Activated naive CD4-positive, alpha-beta T cell treated with anti-CD3 and anti-CD28 coated beads, Interleukin-2, amount 50 U/mL, for 72 hours (primary cell): ENCODE measurements at regions not wholly inside any gene's neighbourhood (a gene's known extent, or its start where the extent isn't known, plus 50 kb on each side); places are given as distances from the start of the nearest gene placed in this dataset.
"Not testable (repeated sequence)": the region's sequence is repeated elsewhere in the genome, so short reads cannot be mapped to it uniquely, and the experiment has no call there.

Source experiments
- ATAC-seq, 2 donors: fragments of 150-1000 bp; cut with Tn5 transposase; 2 replicates each; pipeline ENCODE4 v1.10.0; 2021; ENCODE audit warnings: mild to moderate bottlenecking in 2 of 2, moderate library complexity in 2 of 2
- DNase-seq, 2 donors: peaks; one replicate each; pipeline ENCODE4 v3.0.0; 2021 to 2022; ENCODE audit warnings: low spot score in 2 of 2
- H3K27ac Mint-ChIP-seq, 2 donors: one replicate each; pipeline ENCODE4 v1.8.0; 2022; ENCODE audit warnings: mild to moderate bottlenecking in 2 of 2, mixed read lengths in 2 of 2
- H3K36me3 Mint-ChIP-seq, 2 donors: one replicate each; pipeline ENCODE4 v1.8.0; 2022; ENCODE audit warnings: mixed read lengths in 2 of 2
- H3K9me3 Mint-ChIP-seq, 2 donors: one replicate each; pipeline ENCODE4 v1.8.0; 2022; ENCODE audit warnings: mixed read lengths in 2 of 2

- Mint-ChIP-seq H3K27ac (no peak overlapping the region), H3K9me3 (peaks cover 4 to 5% of the 10 kb centered on the region in 2 donors), H3K36me3 (no peaks in the 10 kb centered on the region)
- DNase-seq (no peak), ATAC-seq (no peak)
Measured at GRCh38 chr12:17134315-17134714, 528.4 kb upstream of the LMO3 start.

GRCh38 chr12:17132336-17132735 is 526.4 kb upstream of the LMO3 start:
- ATAC-seq (no peak), DNase-seq (no peak)
- H3K9me3 Mint-ChIP-seq = peaks cover 5 to 10% of the 10 kb centered on the region in 2 donors
- no peak overlapping the region for H3K27ac Mint-ChIP-seq
- H3K36me3 Mint-ChIP-seq = no peaks in the 10 kb centered on the region

GRCh38 chr12:17116538-17116937 is 510.6 kb upstream of the LMO3 start:
- not testable (repeated sequence) for DNase-seq, H3K27ac Mint-ChIP-seq, ATAC-seq
- peaks cover 0 to 12% of the 10 kb centered on the region in 2 donors for H3K36me3 Mint-ChIP-seq
- peaks cover 15 to 20% of the 10 kb centered on the region in 2 donors for H3K9me3 Mint-ChIP-seq

- Mint-ChIP-seq H3K36me3 (no peaks in the 10 kb centered on the region), H3K9me3 (peaks cover 7 to 14% of the 10 kb centered on the region in 2 donors), H3K27ac (no peak overlapping the region)
- no peak for DNase-seq
- no peak for ATAC-seq
Measured at GRCh38 chr12:17110316-17110715, 504.4 kb upstream of the LMO3 start.

- no peak overlapping the region for H3K27ac Mint-ChIP-seq
- no peak for ATAC-seq
- peaks cover 9 to 19% of the 10 kb centered on the region in 2 donors for H3K9me3 Mint-ChIP-seq
- H3K36me3 Mint-ChIP-seq = no peaks in the 10 kb centered on the region
- DNase-seq = no peak
Measured at GRCh38 chr12:17108877-17109541, 503.0 kb upstream of the LMO3 start.

- DNase-seq = no peak
- no peak overlapping the region for H3K27ac Mint-ChIP-seq
- H3K36me3 Mint-ChIP-seq = peaks cover 0 to under 1% of the 10 kb centered on the region in 2 donors
- no peak for ATAC-seq
- H3K9me3 Mint-ChIP-seq = peaks cover 23 to 31% of the 10 kb centered on the region in 2 donors
Measured at GRCh38 chr12:17104801-17105200, 498.8 kb upstream of the LMO3 start.

- Mint-ChIP-seq H3K36me3 (peaks cover 6 to 8% of the 10 kb centered on the region in 2 donors), H3K27ac (no peak overlapping the region), H3K9me3 (peaks cover 31 to 33% of the 10 kb centered on the region in 2 donors)
- ATAC-seq (no peak), DNase-seq (no peak)
Measured at GRCh38 chr12:17097674-17098073, 491.7 kb upstream of the LMO3 start.

GRCh38 chr12:17084831-17085230 is 478.9 kb upstream of the LMO3 start:
- DNase-seq (no peak), ATAC-seq (no peak)
- Mint-ChIP-seq H3K27ac (no peak overlapping the region), H3K36me3 (peaks cover 0 to 8% of the 10 kb centered on the region in 2 donors), H3K9me3 (peaks cover 18 to 20% of the 10 kb centered on the region in 2 donors)

GRCh38 chr12:17079251-17079909 is 473.4 kb upstream of the LMO3 start:
- no peak overlapping the region for H3K27ac Mint-ChIP-seq
- no peak for ATAC-seq
- peaks cover 14 to 15% of the 10 kb centered on the region in 2 donors for H3K9me3 Mint-ChIP-seq

GRCh38 chr12:17077594-17077993 is 471.6 kb upstream of the LMO3 start:
- Mint-ChIP-seq H3K9me3 (peaks cover 14% of the 10 kb centered on the region in 2 donors), H3K27ac (no peak overlapping the region), H3K36me3 (no peaks in the 10 kb centered on the region)
- ATAC-seq = no peak
- DNase-seq = no peak

More at GRCh38 chr12:17079251-17079909, 473.4 kb upstream of the LMO3 start:
- DNase-seq = no peak
- H3K36me3 Mint-ChIP-seq = no peaks in the 10 kb centered on the region

- DNase-seq (no peak), ATAC-seq (no peak)
- Mint-ChIP-seq H3K27ac (no peak overlapping the region), H3K36me3 (no peaks in the 10 kb centered on the region), H3K9me3 (peaks cover 13 to 14% of the 10 kb centered on the region in 2 donors)
Measured at GRCh38 chr12:17076811-17077210, 470.8 kb upstream of the LMO3 start.

GRCh38 chr12:17076028-17076744 is 470.2 kb upstream of the LMO3 start:
- no peak overlapping the region for H3K27ac Mint-ChIP-seq
- H3K36me3 Mint-ChIP-seq = no peaks in the 10 kb centered on the region
- H3K9me3 Mint-ChIP-seq = peaks cover 13 to 17% of the 10 kb centered on the region in 2 donors
- ATAC-seq (no peak), DNase-seq (no peak)

GRCh38 chr12:17064834-17065233 is 458.9 kb upstream of the LMO3 start:
- Mint-ChIP-seq H3K36me3 (no peaks in the 10 kb centered on the region), H3K9me3 (peaks cover 20 to 26% of the 10 kb centered on the region in 2 donors), H3K27ac (no peak overlapping the region)
- ATAC-seq = no peak
- no peak for DNase-seq

GRCh38 chr12:17062267-17063036 is 456.5 kb upstream of the LMO3 start:
- no peak for DNase-seq
- no peaks in the 10 kb centered on the region for H3K36me3 Mint-ChIP-seq
- H3K9me3 Mint-ChIP-seq = peaks cover 18 to 41% of the 10 kb centered on the region in 2 donors
- ATAC-seq = no peak
- no peak overlapping the region for H3K27ac Mint-ChIP-seq

- Mint-ChIP-seq H3K27ac (no peak overlapping the region), H3K36me3 (no peaks in the 10 kb centered on the region), H3K9me3 (peaks cover 8 to 31% of the 10 kb centered on the region in 2 donors)
- ATAC-seq (no peak), DNase-seq (no peak)
Measured at GRCh38 chr12:17060260-17060659, 454.3 kb upstream of the LMO3 start.

- DNase-seq (no peak), ATAC-seq (no peak)
- Mint-ChIP-seq H3K27ac (no peak overlapping the region), H3K9me3 (peaks cover 12 to 33% of the 10 kb centered on the region in 2 donors), H3K36me3 (no peaks in the 10 kb centered on the region)
Measured at GRCh38 chr12:17056546-17056945, 450.6 kb upstream of the LMO3 start.

GRCh38 chr12:17038923-17039322 is 433.0 kb upstream of the LMO3 start:
- no peak for ATAC-seq
- Mint-ChIP-seq H3K36me3 (no peaks in the 10 kb centered on the region), H3K9me3 (peaks cover 3 to 10% of the 10 kb centered on the region in 2 donors), H3K27ac (no peak overlapping the region)
- no peak for DNase-seq
